ENCODE measurements at regions not wholly inside any gene's neighbourhood (a gene's known extent, or its start where the extent isn't known, plus 50 kb on each side); places are given as distances from the start of the nearest gene placed in this dataset.

- no peak overlapping the region for H2AFZ ChIP-seq (replicated peaks; ENCODE audit: low read length, poor library complexity)
- H2BK20ac ChIP-seq (ENCODE audit: low read depth, low read length), result no peak overlapping the region
- POLR2A ChIA-PET (ENCODE audit: unreplicated experiment), result no interaction called here
- no peak overlapping the region for H4K8ac ChIP-seq (ENCODE audit: low read depth in 2 of 2, low read length in 2 of 2)
- ATAC-seq (ENCODE audit: low read depth) (no peak), DNase-seq (no peak)
- in situ Hi-C loops (cut with MboI; ENCODE audit: low sequenced_read_pairs) (no loop called here), dilution Hi-C loops (cut with HindIII; ENCODE audit: low sequenced_read_pairs, unreplicated experiment) (no loop called here), intact Hi-C loops (cut with micrococcal nuclease) (no loop called here)
- H4K20me1 ChIP-seq (ENCODE audit: insufficient read depth, low read length), result no peaks in the 10 kb centered on the region
- H3K4me1 ChIP-seq (ENCODE audit: control insufficient read depth, insufficient read depth, low read length), result no peaks in the 10 kb centered on the region
- 90% methylated on average over 6 of the region's 12 CpGs; no CpG with 5 or more reads in 1 of the 2 experiments for WGBS, 2 experiments (ENCODE audit: extremely low coverage in 2 of 2, insufficient read length in 1 of 2)
- H3K9me1 ChIP-seq (ENCODE audit: insufficient read depth, low read length), result no peaks in the 10 kb centered on the region
- no peak overlapping the region for H2AK5ac ChIP-seq (ENCODE audit: low read depth, low read length)
- H3K36me3 ChIP-seq (ENCODE audit: control insufficient read depth, insufficient read depth, low read length), result no peaks in the 10 kb centered on the region
- H2BK5ac ChIP-seq (ENCODE audit: low read depth, low read length, poor library complexity, severe bottlenecking), result no peak overlapping the region
- no TSS peak for BruUV-seq (replicated peaks)
- no peak overlapping the region for H4K91ac ChIP-seq (ENCODE audit: insufficient read depth, low read depth, low read length)
- no peak overlapping the region for H3K9ac ChIP-seq (ENCODE audit: low read depth, low read length)
- no peak overlapping the region for H3K4ac ChIP-seq (ENCODE audit: low read depth, low read length)
- H3K4me3 ChIP-seq (ENCODE audit: insufficient read depth, low read depth, low read length), result no peak overlapping the region
- H4K5ac ChIP-seq (ENCODE audit: low read depth, low read length), result no peak overlapping the region
- TF ChIP-seq CEBPB (IDR thresholded peaks at IDR 0.05; ENCODE audit: low read depth, low read length) (no peak), MXI1 (IDR thresholded peaks at IDR 0.05; ENCODE audit: borderline replicate concordance, low read depth, low read length) (no peak), NFE2L2 (IDR thresholded peaks at IDR 0.05; ENCODE audit: low read depth, low read length) (no peak)
- no peak overlapping the region for H3K27ac ChIP-seq (ENCODE audit: insufficient read depth, low read length)
- no peak overlapping the region for H3K56ac ChIP-seq (ENCODE audit: extremely low read depth, insufficient read depth, low read length)
- H3K14ac ChIP-seq (replicated peaks; ENCODE audit: low read depth, low read length), result no peak overlapping the region
- H3K18ac ChIP-seq (ENCODE audit: low read depth, low read length), result no peak overlapping the region
- no peak overlapping the region for H2BK15ac ChIP-seq (ENCODE audit: low read depth, low read length)
- H2AK9ac ChIP-seq (replicated peaks; ENCODE audit: low read depth, low read length, poor library complexity), result no peak overlapping the region
- no peak overlapping the region for H3K4me2 ChIP-seq (ENCODE audit: low read depth, low read length)
- H3K23ac ChIP-seq (ENCODE audit: low read depth, low read length), result no peak overlapping the region
- no peak overlapping the region for H2BK120ac ChIP-seq (ENCODE audit: low read depth, low read length)
- no peaks in the 10 kb centered on the region for H3K79me1 ChIP-seq (ENCODE audit: low read depth in 1 of 2, low read length in 2 of 2)
- CTCF ChIA-PET, result interaction anchor here (0.7 kb wide), 1 partner anchor 65 kb away, joined by 3 read pairs; no protein-coding TSS in a partner anchor
- H3K9me3 ChIP-seq (ENCODE audit: control insufficient read depth, insufficient read depth, low read length), result no peaks in the 10 kb centered on the region
- no peaks in the 10 kb centered on the region for H3K27me3 ChIP-seq (ENCODE audit: control insufficient read depth, insufficient read depth, low read length)
Observed at GRCh38 chr6:169022079-169022478, 231.6 kb downstream of the THBS2 start.
